ENCODE measurements at regions not wholly inside any gene's neighbourhood (a gene's known extent, or its start where the extent isn't known, plus 50 kb on each side); places are given as distances from the start of the nearest gene placed in this dataset.

DNA sequence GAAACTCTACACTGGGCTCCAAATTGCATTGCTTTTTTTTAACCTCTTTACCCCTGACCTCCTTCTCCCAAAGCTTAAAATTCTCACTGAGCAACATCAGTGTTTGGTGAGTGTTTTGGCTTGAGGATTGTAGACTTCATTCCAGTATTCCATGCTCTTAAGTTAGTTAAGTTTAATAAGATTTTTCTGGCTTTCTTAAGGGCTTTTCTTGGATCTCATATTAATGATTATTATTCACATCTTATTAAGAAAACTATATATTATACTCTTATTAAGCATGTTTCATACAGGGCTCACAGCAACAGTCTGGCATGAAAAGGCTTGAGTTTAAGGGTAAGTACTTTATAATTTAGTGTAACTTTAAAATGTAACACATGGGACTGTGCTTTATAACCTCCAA is 141.8 kb downstream of the DISP1 start:
- H4K20me1 ChIP-seq (ENCODE audit: low read length), result no peaks in the 10 kb centered on the region
- no peaks in the 10 kb centered on the region for H3F3A ChIP-seq (ENCODE audit: low read length, unreplicated experiment)
- intact Hi-C loops (cut with micrococcal nuclease), result no loop called here
- no peak overlapping the region for H3K4me2 ChIP-seq (ENCODE audit: low read length)
- TF ChIP-seq, protein P1, sequence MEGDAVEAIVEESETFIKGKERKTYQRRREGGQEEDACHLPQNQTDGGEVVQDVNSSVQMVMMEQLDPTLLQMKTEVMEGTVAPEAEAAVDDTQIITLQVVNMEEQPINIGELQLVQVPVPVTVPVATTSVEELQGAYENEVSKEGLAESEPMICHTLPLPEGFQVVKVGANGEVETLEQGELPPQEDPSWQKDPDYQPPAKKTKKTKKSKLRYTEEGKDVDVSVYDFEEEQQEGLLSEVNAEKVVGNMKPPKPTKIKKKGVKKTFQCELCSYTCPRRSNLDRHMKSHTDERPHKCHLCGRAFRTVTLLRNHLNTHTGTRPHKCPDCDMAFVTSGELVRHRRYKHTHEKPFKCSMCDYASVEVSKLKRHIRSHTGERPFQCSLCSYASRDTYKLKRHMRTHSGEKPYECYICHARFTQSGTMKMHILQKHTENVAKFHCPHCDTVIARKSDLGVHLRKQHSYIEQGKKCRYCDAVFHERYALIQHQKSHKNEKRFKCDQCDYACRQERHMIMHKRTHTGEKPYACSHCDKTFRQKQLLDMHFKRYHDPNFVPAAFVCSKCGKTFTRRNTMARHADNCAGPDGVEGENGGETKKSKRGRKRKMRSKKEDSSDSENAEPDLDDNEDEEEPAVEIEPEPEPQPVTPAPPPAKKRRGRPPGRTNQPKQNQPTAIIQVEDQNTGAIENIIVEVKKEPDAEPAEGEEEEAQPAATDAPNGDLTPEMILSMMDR (conservative IDR thresholded peaks at IDR 0.05; ENCODE audit: low read depth, low read length), result no peak
- no peak for TF ChIP-seq EZH2 (IDR thresholded peaks at IDR 0.05; ENCODE audit: low read length, unreplicated experiment)
- TF ChIP-seq EZH2phosphoT487 (IDR thresholded peaks at IDR 0.05; ENCODE audit: borderline replicate concordance, low read length), result no peak
- no peaks in the 10 kb centered on the region for H3K9me2 ChIP-seq (replicated peaks; ENCODE audit: low read length)
- POLR2A ChIA-PET (ENCODE audit: unreplicated experiment), result no interaction called here
- no peaks in the 10 kb centered on the region for H3K79me2 ChIP-seq (ENCODE audit: low read length)
- no peaks in the 10 kb centered on the region for H3K27me3 ChIP-seq (ENCODE audit: low read length)
- CTCF ChIA-PET, result no interaction called here
- H3K27ac ChIP-seq (ENCODE audit: low read length), result no peak overlapping the region
- no peak for DNase-seq
- no peak overlapping the region for H3K4me3 ChIP-seq (ENCODE audit: low read length)
- H3K9me3 ChIP-seq (ENCODE audit: low read length), result no peaks in the 10 kb centered on the region
- ATAC-seq, result no peak
- BruUV-seq (replicated peaks), result no TSS peak
- H3K36me3 ChIP-seq (ENCODE audit: low read depth, low read length), result no peaks in the 10 kb centered on the region
- no peak overlapping the region for H3K9ac ChIP-seq (ENCODE audit: low read length)
- no peak overlapping the region for H2AFZ ChIP-seq (ENCODE audit: low read length)
- peaks cover under 1% of the 10 kb centered on the region; the same call in 1 of the 2 replicates for H3K4me1 ChIP-seq (ENCODE audit: insufficient read depth, low read length)

DNA sequence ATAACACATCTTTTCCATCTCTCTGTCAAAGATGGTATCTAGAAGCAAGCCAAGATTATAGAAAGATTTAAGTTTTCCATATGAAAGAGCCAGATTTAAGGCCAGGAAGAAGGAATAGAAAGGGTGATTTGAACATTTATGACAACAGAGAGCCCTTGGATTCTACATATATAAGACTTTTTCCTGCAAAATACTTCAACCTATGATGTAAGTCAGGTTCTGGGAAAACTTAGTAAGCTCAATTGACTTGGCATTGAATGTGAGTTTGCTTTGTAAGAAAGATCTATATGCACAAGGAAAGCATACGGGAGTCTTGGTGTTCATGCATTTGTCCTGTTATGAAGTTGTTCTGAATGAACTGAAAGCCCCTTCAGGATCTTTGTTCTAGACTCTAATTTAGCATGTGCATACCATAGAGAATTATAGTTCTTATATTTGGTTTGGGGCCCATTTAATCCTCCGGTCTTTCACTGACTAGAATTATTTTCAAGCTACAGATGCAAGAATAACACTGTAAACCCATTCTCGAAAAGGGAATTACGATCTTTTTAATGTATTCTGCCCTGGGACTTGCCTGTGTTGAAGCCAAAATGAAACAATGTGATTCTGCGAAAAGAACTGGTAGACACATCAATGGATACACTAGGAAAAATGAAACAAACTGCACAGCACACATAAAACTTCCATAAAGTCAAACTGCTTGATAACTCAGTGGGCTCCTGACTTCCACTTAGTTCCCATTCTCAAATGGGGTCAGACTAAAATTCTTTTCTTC is 152.8 kb downstream of the DISP1 start:
- CTCF ChIA-PET, result no interaction called here
- no TSS peak for BruUV-seq (replicated peaks)

DNA sequence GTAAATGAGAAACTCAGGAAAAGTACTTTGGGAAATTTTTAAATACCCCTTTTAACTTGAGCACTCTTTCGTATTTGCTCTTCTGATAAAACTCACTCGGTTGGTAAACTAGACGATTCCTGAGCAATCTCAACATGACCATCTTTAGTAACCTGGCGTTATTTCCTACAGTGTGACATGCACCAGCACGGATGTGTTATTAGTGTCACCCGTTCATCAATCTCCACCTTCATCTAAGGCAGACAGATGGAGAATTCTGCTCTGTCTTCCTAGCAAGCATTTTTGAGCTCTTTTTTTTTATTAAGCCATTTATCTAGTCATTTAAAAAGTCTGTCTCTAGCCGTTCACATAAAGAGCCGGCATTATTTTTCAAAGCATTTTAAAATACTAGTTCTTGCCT is 155.2 kb downstream of the DISP1 start:
- Histone ChIP-seq H3K4me1 (ENCODE audit: insufficient read depth, low read length) (peaks cover 11% of the 10 kb centered on the region), H3K9me2 (replicated peaks; ENCODE audit: low read length) (no peaks in the 10 kb centered on the region), H3K9me3 (ENCODE audit: low read length) (no peaks in the 10 kb centered on the region), H2AFZ (ENCODE audit: low read length) (no peak overlapping the region), H3F3A (ENCODE audit: low read length, unreplicated experiment) (no peaks in the 10 kb centered on the region), H3K27ac (ENCODE audit: low read length) (no peak overlapping the region), H3K79me2 (ENCODE audit: low read length) (no peaks in the 10 kb centered on the region), H4K20me1 (ENCODE audit: low read length) (no peaks in the 10 kb centered on the region), H3K4me2 (ENCODE audit: low read length) (no peak overlapping the region), H3K36me3 (ENCODE audit: low read depth, low read length) (no peaks in the 10 kb centered on the region), H3K9ac (ENCODE audit: low read length) (no peak overlapping the region), H3K27me3 (ENCODE audit: low read length) (no peaks in the 10 kb centered on the region), H3K4me3 (ENCODE audit: low read length) (no peak overlapping the region)
- ATAC-seq (no peak), DNase-seq (no peak)
- TF ChIP-seq EZH2 (IDR thresholded peaks at IDR 0.05; ENCODE audit: low read length, unreplicated experiment) (no peak), EZH2phosphoT487 (IDR thresholded peaks at IDR 0.05; ENCODE audit: borderline replicate concordance, low read length) (no peak)
- TF ChIP-seq, protein P1 (conservative IDR thresholded peaks at IDR 0.05; ENCODE audit: low read depth, low read length), result no peak
- intact Hi-C loops (cut with micrococcal nuclease), result no loop called here
- BruUV-seq (replicated peaks), result no TSS peak
- POLR2A ChIA-PET (ENCODE audit: unreplicated experiment), result interaction anchor here (0.6 kb wide), 2 partner anchors 58 to 276 kb away, joined by 3 to 7 read pairs; no protein-coding TSS in a partner anchor
- CTCF ChIA-PET, result no interaction called here

More for the DNA sequence above, 152.8 kb downstream of the DISP1 start:
- no peaks in the 10 kb centered on the region for H3K4me1 ChIP-seq (ENCODE audit: insufficient read depth, low read length)
- no peak overlapping the region for H3K4me3 ChIP-seq (ENCODE audit: low read length)
- H3K9me3 ChIP-seq (ENCODE audit: low read length), result no peaks in the 10 kb centered on the region
- no peak overlapping the region for H3K27ac ChIP-seq (ENCODE audit: low read length)
- no peaks in the 10 kb centered on the region for H3F3A ChIP-seq (ENCODE audit: low read length, unreplicated experiment)
- H3K9ac ChIP-seq (ENCODE audit: low read length), result no peak overlapping the region
- H4K20me1 ChIP-seq (ENCODE audit: low read length), result no peaks in the 10 kb centered on the region
- intact Hi-C loops (cut with micrococcal nuclease), result no loop called here
- no peaks in the 10 kb centered on the region for H3K27me3 ChIP-seq (ENCODE audit: low read length)
- ATAC-seq (no peak), DNase-seq (no peak)
- H2AFZ ChIP-seq (ENCODE audit: low read length), result no peak overlapping the region
- H3K79me2 ChIP-seq (ENCODE audit: low read length), result no peaks in the 10 kb centered on the region
- POLR2A ChIA-PET (ENCODE audit: unreplicated experiment), result no interaction called here
- TF ChIP-seq, protein P1 (conservative IDR thresholded peaks at IDR 0.05; ENCODE audit: low read depth, low read length), result no peak
- TF ChIP-seq EZH2phosphoT487 (IDR thresholded peaks at IDR 0.05; ENCODE audit: borderline replicate concordance, low read length), result no peak
- no peak for TF ChIP-seq EZH2 (IDR thresholded peaks at IDR 0.05; ENCODE audit: low read length, unreplicated experiment)
- H3K36me3 ChIP-seq (ENCODE audit: low read depth, low read length), result no peaks in the 10 kb centered on the region
- no peaks in the 10 kb centered on the region for H3K9me2 ChIP-seq (replicated peaks; ENCODE audit: low read length)
- H3K4me2 ChIP-seq (ENCODE audit: low read length), result no peak overlapping the region

Measured in PC-3 (cell line).